ENCODE measurements at regions not wholly inside any gene's neighbourhood (a gene's known extent, or its start where the extent isn't known, plus 50 kb on each side); places are given as distances from the start of the nearest gene placed in this dataset.

GRCh38 chr20:12166053-12166717, 248.5 kb downstream of the BTBD3 start:
- no peaks in the 10 kb centered on the region for H3K27me3 ChIP-seq (ENCODE audit: control insufficient read depth, low read length)
- no peak for TF ChIP-seq EZH2phosphoT487 (IDR thresholded peaks at IDR 0.05; ENCODE audit: borderline replicate concordance, low read length)
- no peaks in the 10 kb centered on the region for H3K36me3 ChIP-seq (ENCODE audit: control insufficient read depth, low read length)
- no peak overlapping the region for H3K4me2 ChIP-seq (ENCODE audit: low read length)
- no peak overlapping the region for H3K27ac ChIP-seq (ENCODE audit: low read depth, low read length)
- no peak overlapping the region for H3K4me3 ChIP-seq (ENCODE audit: low read length)
- no peaks in the 10 kb centered on the region for H4K20me1 ChIP-seq (ENCODE audit: control insufficient read depth, insufficient read depth, low read depth, low read length)
- H3F3A ChIP-seq (ENCODE audit: control insufficient read depth, insufficient read depth) = no peaks in the 10 kb centered on the region
- no peaks in the 10 kb centered on the region for H3K79me2 ChIP-seq (ENCODE audit: control insufficient read depth, low read length)
- H3K4me1 ChIP-seq (ENCODE audit: control insufficient read depth, low read length) = no peaks in the 10 kb centered on the region
- no peaks in the 10 kb centered on the region for H3K9me3 ChIP-seq (ENCODE audit: control insufficient read depth, insufficient read depth, low read length)
- no peaks in the 10 kb centered on the region for H3K9me2 ChIP-seq (replicated peaks; ENCODE audit: control insufficient read depth, low read length)

GRCh38 chr20:12170406-12170805, 252.7 kb downstream of the BTBD3 start:
- no peak overlapping the region for H3K27ac ChIP-seq (ENCODE audit: low read depth, low read length)
- no peaks in the 10 kb centered on the region for H4K20me1 ChIP-seq (ENCODE audit: control insufficient read depth, insufficient read depth, low read depth, low read length)
- no peaks in the 10 kb centered on the region for H3K9me3 ChIP-seq (ENCODE audit: control insufficient read depth, insufficient read depth, low read length)
- H3K36me3 ChIP-seq (ENCODE audit: control insufficient read depth, low read length) = no peaks in the 10 kb centered on the region
- H3K79me2 ChIP-seq (ENCODE audit: control insufficient read depth, low read length) = no peaks in the 10 kb centered on the region
- no peaks in the 10 kb centered on the region for H3K27me3 ChIP-seq (ENCODE audit: control insufficient read depth, low read length)
- no peaks in the 10 kb centered on the region for H3K4me1 ChIP-seq (ENCODE audit: control insufficient read depth, low read length)
- no peaks in the 10 kb centered on the region for H3F3A ChIP-seq (ENCODE audit: control insufficient read depth, insufficient read depth)
- H3K4me3 ChIP-seq (ENCODE audit: low read length) = no peak overlapping the region
- TF ChIP-seq CTCF (IDR thresholded peaks at IDR 0.05; ENCODE audit: low read depth, low read length, poor library complexity, severe bottlenecking) = no peak
- no peak for TF ChIP-seq EZH2phosphoT487 (IDR thresholded peaks at IDR 0.05; ENCODE audit: borderline replicate concordance, low read length)
- no peak overlapping the region for H3K4me2 ChIP-seq (ENCODE audit: low read length)
- H3K9me2 ChIP-seq (replicated peaks; ENCODE audit: control insufficient read depth, low read length) = no peaks in the 10 kb centered on the region

DNA sequence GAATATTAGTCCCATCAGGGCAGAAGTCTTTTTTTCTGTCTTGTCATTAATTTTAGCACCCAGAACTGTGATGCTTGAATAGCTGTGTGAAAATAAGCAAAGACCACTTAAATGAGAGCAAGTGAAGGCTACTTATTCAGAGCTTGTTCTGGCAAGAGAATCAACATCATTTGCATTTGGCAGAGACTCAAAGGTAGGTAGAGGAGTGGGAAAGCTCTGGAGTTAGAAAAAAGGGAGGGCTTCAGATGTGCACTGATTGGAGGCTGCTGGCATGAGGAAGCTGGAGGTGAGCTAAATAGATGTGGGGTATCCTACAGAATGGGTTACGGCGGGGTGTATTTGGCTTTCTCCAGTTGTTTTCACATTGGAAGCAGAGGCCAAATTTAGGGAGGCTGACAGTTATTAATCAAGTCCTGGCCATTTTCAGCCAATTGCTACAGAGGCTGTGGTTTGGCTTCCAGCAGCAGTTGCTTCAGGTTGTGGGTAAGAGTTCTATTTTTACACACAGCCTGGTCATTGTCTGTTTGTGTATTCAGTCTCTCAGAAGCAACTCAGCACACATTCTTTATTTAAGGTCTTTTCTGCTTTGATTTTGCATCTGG, 254.3 kb downstream of the BTBD3 start:
- Histone ChIP-seq H3F3A (ENCODE audit: control insufficient read depth, insufficient read depth) (no peaks in the 10 kb centered on the region), H3K9me2 (replicated peaks; ENCODE audit: control insufficient read depth, low read length) (no peaks in the 10 kb centered on the region), H3K9me3 (ENCODE audit: control insufficient read depth, insufficient read depth, low read length) (no peaks in the 10 kb centered on the region), H3K27ac (ENCODE audit: low read depth, low read length) (no peak overlapping the region), H3K36me3 (ENCODE audit: control insufficient read depth, low read length) (no peaks in the 10 kb centered on the region), H3K27me3 (ENCODE audit: control insufficient read depth, low read length) (no peaks in the 10 kb centered on the region), H3K4me1 (ENCODE audit: control insufficient read depth, low read length) (no peaks in the 10 kb centered on the region), H3K4me2 (ENCODE audit: low read length) (no peak overlapping the region), H4K20me1 (ENCODE audit: control insufficient read depth, insufficient read depth, low read depth, low read length) (no peaks in the 10 kb centered on the region), H3K4me3 (ENCODE audit: low read length) (no peak overlapping the region), H3K79me2 (ENCODE audit: control insufficient read depth, low read length) (no peaks in the 10 kb centered on the region)
- TF ChIP-seq CTCF (IDR thresholded peaks at IDR 0.05; ENCODE audit: low read depth, low read length, poor library complexity, severe bottlenecking) (no peak), EZH2phosphoT487 (IDR thresholded peaks at IDR 0.05; ENCODE audit: borderline replicate concordance, low read length) (no peak)

- no peaks in the 10 kb centered on the region for H4K20me1 ChIP-seq (ENCODE audit: control insufficient read depth, insufficient read depth, low read depth, low read length)
- H3K27me3 ChIP-seq (ENCODE audit: control insufficient read depth, low read length) = no peaks in the 10 kb centered on the region
- no peaks in the 10 kb centered on the region for H3K9me2 ChIP-seq (replicated peaks; ENCODE audit: control insufficient read depth, low read length)
- H3K4me1 ChIP-seq (ENCODE audit: control insufficient read depth, low read length) = no peaks in the 10 kb centered on the region
- no peak overlapping the region for H3K27ac ChIP-seq (ENCODE audit: low read depth, low read length)
- no peaks in the 10 kb centered on the region for H3K36me3 ChIP-seq (ENCODE audit: control insufficient read depth, low read length)
- H3K4me3 ChIP-seq (ENCODE audit: low read length) = no peak overlapping the region
- H3K4me2 ChIP-seq (ENCODE audit: low read length) = no peak overlapping the region
- TF ChIP-seq EZH2phosphoT487 (IDR thresholded peaks at IDR 0.05; ENCODE audit: borderline replicate concordance, low read length) (no peak), CTCF (IDR thresholded peaks at IDR 0.05; ENCODE audit: low read depth, low read length, poor library complexity, severe bottlenecking) (no peak)
- no peaks in the 10 kb centered on the region for H3F3A ChIP-seq (ENCODE audit: control insufficient read depth, insufficient read depth)
- H3K79me2 ChIP-seq (ENCODE audit: control insufficient read depth, low read length) = no peaks in the 10 kb centered on the region
- no peaks in the 10 kb centered on the region for H3K9me3 ChIP-seq (ENCODE audit: control insufficient read depth, insufficient read depth, low read length)
These were observed 255.8 kb downstream of the BTBD3 start for GRCh38 chr20:12173347-12174012.

Measured in DOHH2 (cell line).